Gastrocnemius medialis (tissue), 4 donors: ENCODE measurements at regions not wholly inside any gene's neighbourhood (a gene's known extent, or its start where the extent isn't known, plus 50 kb on each side); places are given as distances from the start of the nearest gene placed in this dataset.

Experiments used
- CTCF ChIP-seq, 5 experiments: fragments of 450-650 bp in 3 of 5; fragments of 200-600 bp in 2 of 5; sonication (generic) in 2 of 5; IDR thresholded peaks in 4 of 5; conservative IDR thresholded peaks in 1 of 5; 1 replicate in 4 of 5; 2 replicates in 1 of 5; pipeline ENCODE4 v1.5.1; 2016 to 2019; ENCODE audit warnings: antibody characterized with exemption in 5 of 5, mild to moderate bottlenecking in 3 of 5, moderate library complexity in 3 of 5
- POLR2A ChIP-seq, 2 donors: fragments of 450-650 bp; IDR thresholded peaks; one replicate each; pipeline ENCODE4 v1.6.1; 2017; ENCODE audit warnings: antibody characterized with exemption in 2 of 2, mild to moderate bottlenecking in 2 of 2, moderate library complexity in 2 of 2

- TF ChIP-seq CTCF (IDR thresholded peaks at IDR 0.05 in 4 of 5, conservative IDR thresholded peaks at IDR 0.05 in 1 of 5) (no peak), POLR2A (IDR thresholded peaks at IDR 0.05) (no peak)
Observed at GRCh38 chr7:142637240-142637639, 112.0 kb upstream of the PRSS1 start.
